ENCODE measurements at regions not wholly inside any gene's neighbourhood (a gene's known extent, or its start where the extent isn't known, plus 50 kb on each side); places are given as distances from the start of the nearest gene placed in this dataset.

DNA sequence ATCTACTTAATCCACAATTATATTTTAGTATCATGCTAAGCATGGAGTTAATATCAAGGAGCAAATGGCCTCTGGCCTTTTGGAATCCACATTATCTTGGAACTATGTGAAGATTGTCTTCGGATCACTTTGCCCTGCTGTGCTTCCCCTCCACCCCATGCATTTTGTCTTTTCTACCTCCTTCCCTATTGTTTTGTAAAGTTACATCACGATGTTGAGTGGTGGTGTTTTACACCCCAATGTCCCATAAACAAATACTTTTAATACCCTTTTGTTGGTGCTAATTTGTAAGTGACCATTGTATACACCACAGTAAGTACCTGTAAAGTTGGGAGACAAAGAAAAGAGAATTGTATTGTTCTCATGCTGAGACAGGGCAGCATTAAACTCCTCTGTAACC lies 258.4 kb upstream of the ZNF717 start:
- TF ChIP-seq, protein P1, sequence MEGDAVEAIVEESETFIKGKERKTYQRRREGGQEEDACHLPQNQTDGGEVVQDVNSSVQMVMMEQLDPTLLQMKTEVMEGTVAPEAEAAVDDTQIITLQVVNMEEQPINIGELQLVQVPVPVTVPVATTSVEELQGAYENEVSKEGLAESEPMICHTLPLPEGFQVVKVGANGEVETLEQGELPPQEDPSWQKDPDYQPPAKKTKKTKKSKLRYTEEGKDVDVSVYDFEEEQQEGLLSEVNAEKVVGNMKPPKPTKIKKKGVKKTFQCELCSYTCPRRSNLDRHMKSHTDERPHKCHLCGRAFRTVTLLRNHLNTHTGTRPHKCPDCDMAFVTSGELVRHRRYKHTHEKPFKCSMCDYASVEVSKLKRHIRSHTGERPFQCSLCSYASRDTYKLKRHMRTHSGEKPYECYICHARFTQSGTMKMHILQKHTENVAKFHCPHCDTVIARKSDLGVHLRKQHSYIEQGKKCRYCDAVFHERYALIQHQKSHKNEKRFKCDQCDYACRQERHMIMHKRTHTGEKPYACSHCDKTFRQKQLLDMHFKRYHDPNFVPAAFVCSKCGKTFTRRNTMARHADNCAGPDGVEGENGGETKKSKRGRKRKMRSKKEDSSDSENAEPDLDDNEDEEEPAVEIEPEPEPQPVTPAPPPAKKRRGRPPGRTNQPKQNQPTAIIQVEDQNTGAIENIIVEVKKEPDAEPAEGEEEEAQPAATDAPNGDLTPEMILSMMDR (conservative IDR thresholded peaks at IDR 0.05; ENCODE audit: low read depth, low read length), result no peak
- H3K4me3 ChIP-seq (ENCODE audit: low read depth, low read length), result no peak overlapping the region
- no peak for DNase-seq (ENCODE audit: low read depth)

DNA sequence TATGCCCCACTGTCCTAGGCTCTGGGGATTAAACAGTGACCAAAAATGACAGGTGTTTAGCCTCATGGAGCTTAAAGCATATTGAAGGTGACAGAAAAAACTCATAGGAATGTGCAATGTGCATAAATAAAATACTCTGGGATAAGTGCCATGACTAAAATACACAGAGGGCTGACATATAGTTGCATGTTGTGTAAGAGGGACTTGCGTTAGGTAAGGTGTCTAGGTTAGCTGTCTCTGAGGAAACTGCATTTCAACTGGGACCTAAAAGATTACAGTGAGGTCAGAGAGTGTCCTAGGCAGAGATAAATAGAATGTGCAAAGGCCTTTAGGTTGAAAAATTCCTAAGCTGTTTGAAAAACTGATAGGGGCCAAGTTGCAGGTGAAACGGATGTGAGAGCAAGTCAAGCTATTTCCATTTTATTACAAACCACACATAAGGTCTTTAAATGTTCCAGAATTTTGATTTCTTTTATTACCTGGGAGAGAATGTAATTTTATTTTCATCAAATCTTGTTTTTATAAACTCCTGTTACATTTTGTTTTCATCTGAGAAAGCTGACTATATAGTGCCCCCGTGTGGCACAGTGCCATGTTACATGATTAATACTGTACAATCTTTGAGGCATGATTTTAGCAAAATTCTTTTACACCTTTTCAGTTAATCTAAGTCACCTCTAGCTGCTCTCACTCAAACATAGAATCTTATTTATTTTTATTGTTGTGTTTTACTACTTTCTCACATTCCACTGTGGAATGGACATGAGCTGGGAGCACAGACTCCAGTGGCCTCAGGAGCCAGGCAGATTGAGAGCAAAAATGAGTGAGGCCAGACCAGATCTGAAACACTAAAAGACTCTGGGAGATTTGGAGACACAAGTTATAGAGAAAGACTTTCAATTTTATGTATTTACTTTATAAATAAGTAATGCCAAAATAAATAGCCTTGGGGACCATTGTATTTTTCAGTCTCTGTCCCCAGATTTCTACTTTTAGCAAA lies 259.6 kb upstream of the ZNF717 start:
- no peak overlapping the region for H3K4me3 ChIP-seq (ENCODE audit: low read depth, low read length)
- DNase-seq (ENCODE audit: low read depth), result peak; percentile 77
- TF ChIP-seq, protein P1 (conservative IDR thresholded peaks at IDR 0.05; ENCODE audit: low read depth, low read length), result peak; percentile 65

DNA sequence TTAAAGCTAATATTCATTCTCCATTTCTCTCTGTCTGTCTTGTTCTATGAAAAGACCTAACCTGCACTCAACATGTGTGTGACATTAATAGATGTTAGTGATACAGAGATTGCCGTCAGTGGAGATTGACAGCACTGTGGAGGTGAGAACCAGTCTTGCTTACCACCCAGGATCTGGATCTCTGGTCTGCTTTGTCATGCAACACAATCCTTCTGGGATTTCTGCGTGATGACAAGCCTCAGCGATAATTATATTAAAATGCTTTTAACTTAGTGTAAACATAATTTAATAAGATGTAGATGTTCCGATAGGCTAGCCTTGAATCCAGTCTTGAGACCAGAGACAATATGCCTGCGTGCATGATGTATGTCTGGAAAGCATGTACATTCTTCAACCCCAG lies 262.0 kb upstream of the ZNF717 start:
- no peak for DNase-seq (ENCODE audit: low read depth)
- TF ChIP-seq, protein P1 (conservative IDR thresholded peaks at IDR 0.05; ENCODE audit: low read depth, low read length), result no peak
- no peak overlapping the region for H3K4me3 ChIP-seq (ENCODE audit: low read depth, low read length)

DNA sequence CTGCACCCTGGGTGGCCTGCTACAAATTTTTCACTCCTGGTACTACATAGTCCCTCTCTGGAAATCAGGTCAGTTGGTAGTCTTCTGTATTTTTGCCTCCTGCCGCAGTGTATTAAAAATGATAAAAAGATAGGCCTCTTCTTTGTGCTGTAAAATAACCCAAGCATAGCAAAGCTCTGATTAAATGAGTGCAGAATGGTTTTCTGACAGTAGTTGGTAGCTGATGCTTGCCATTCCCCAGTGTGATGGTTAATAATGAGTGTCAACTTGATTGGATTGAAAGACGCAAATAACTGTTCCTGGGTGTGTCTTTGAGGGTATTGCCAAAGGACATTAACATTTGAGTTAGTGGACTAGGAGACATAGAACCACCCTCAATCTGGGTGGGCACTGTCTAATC lies 264.4 kb upstream of the ZNF717 start:
- no peak for DNase-seq (ENCODE audit: low read depth)
- TF ChIP-seq, protein P1 (conservative IDR thresholded peaks at IDR 0.05; ENCODE audit: low read depth, low read length), result no peak

DNA sequence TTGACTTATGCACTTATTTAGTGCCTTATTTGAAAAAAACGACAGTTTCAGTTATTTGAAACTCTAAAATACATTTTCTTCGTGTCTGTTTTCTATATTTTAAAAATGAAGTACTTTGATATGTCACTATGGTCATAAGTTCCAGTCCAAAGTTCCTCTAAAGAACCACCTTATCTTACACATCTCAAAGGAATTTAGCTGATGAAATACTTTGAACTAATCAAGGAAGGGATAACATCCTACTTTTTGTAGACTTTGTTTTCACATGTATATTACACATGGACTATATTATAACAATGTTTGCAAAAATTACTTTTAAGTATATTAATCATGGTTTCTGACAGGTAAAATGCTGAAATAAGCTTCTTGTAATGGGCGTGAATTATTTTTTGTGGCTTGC lies 265.8 kb upstream of the ZNF717 start:
- peak; percentile 54 for DNase-seq (ENCODE audit: low read depth)
- TF ChIP-seq, protein P1 (conservative IDR thresholded peaks at IDR 0.05; ENCODE audit: low read depth, low read length), result no peak
- no peak overlapping the region for H3K4me3 ChIP-seq (ENCODE audit: low read depth, low read length)

More for the DNA sequence above, 264.4 kb upstream of the ZNF717 start:
- H3K4me3 ChIP-seq (ENCODE audit: low read depth, low read length), result no peak overlapping the region

DNA sequence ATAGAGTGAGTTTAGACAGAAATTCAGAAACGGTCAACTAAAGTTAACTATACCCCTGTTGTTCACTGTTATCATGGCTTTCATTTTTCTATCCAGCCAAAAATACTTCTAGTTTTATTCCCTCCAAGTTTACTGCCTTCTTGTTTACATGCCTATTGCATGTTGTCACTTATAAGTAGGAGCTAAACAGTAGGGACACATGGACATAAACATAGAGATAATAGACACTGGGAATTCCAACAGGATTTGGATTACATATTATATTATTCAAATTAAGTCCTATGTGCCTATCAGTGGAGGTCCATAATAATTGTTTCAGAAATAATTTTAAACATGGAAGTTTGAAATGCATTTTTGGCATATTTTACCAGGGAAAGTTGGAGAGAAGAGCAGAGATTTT lies 269.1 kb upstream of the ZNF717 start:
- H3K4me3 ChIP-seq (ENCODE audit: low read depth, low read length), result no peak overlapping the region
- DNase-seq (ENCODE audit: low read depth), result no peak

More for the DNA sequence above, 269.1 kb upstream of the ZNF717 start:
- TF ChIP-seq, protein P1 (conservative IDR thresholded peaks at IDR 0.05; ENCODE audit: low read depth, low read length), result no peak
